ENCODE measurements at regions not wholly inside any gene's neighbourhood (a gene's known extent, or its start where the extent isn't known, plus 50 kb on each side); places are given as distances from the start of the nearest gene placed in this dataset.

DNA sequence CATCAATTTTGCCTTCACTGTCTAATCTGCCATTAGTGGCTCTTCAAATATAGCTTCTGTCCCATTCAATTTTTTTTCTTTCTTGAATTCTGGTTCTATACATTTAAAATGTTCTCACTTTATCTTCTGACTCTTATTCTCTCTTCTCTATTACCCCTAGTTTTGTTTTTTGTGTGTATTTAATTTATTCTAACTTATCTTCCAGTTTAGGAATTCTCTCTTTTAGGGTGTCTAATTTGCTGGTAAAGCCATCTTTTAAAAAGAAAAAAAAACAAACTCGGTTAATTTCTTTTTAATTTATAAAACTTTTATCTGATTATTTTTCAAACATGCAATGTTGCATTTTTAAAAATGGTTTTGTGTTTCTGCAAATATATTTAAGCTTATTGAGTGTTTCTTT, 80.3 kb upstream of the OXGR1 start:
- Mint-ChIP-seq H3K4me1 (peaks cover 0 to 2% of the 10 kb centered on the region in 2 experiments; a peak in 2 of 4 replicates), H3K27ac (no peak overlapping the region), H3K4me3 (no peak overlapping the region), H3K36me3 (ENCODE audit: insufficient read depth in 1 of 3, low read depth in 3 of 3) (no peaks in the 10 kb centered on the region), H3K27me3 (ENCODE audit: low read depth) (no peaks in the 10 kb centered on the region; the same call in none of the 2 replicates), H3K9me3 (peaks cover 6% of the 10 kb centered on the region in 2 experiments)
- Histone ChIP-seq H3K18ac (ENCODE audit: insufficient read length, low read depth, low read length) (no peak overlapping the region), H3K4ac (ENCODE audit: low read depth, low read length) (no peak overlapping the region), H4K5ac (ENCODE audit: insufficient read length, low read depth, low read length) (no peak overlapping the region), H4K8ac (replicated peaks; ENCODE audit: insufficient read length, low read depth, low read length) (no peak overlapping the region), H2BK5ac (ENCODE audit: insufficient read length, low read length) (no peak overlapping the region), H2BK120ac (ENCODE audit: low read depth, low read length, poor library complexity, severe bottlenecking) (no peak overlapping the region), H3K4me1 (ENCODE audit: insufficient read depth, low read length) (no peaks in the 10 kb centered on the region), H3K23ac (ENCODE audit: insufficient read length, low read depth, low read length) (no peak overlapping the region), H3K27ac (ENCODE audit: insufficient read length, low read depth, low read length) (no peak overlapping the region), H3T11ph (ENCODE audit: low read length) (no peak overlapping the region), H2BK12ac (ENCODE audit: insufficient read length, low read depth, low read length) (no peak overlapping the region), H2AFZ (ENCODE audit: low read length) (no peak overlapping the region), H3K27me3 (ENCODE audit: insufficient read depth, low read length) (no peaks in the 10 kb centered on the region), H4K20me1 (ENCODE audit: control insufficient read depth, insufficient read depth, insufficient read length) (no peaks in the 10 kb centered on the region), H3K79me1 (ENCODE audit: insufficient read depth, low read depth, low read length, poor library complexity, severe bottlenecking) (no peaks in the 10 kb centered on the region), H2BK15ac (ENCODE audit: low read depth, low read length) (no peak overlapping the region), H2BK20ac (ENCODE audit: low read depth, low read length, poor library complexity, severe bottlenecking) (no peak overlapping the region), H2AK5ac (ENCODE audit: insufficient read length, low read length) (no peak overlapping the region), H3K14ac (ENCODE audit: insufficient read depth, low read length) (no peak overlapping the region), H3K23me2 (ENCODE audit: insufficient read length, low read depth, low read length, poor library complexity, severe bottlenecking) (no peaks in the 10 kb centered on the region), H3K79me2 (ENCODE audit: insufficient read depth, low read length) (no peaks in the 10 kb centered on the region), H3K9ac (ENCODE audit: extremely low read depth, insufficient read length, low read length) (no peak overlapping the region), H3K4me2 (ENCODE audit: insufficient read depth, insufficient read length, low read length) (no peak overlapping the region), H3K9me3 (ENCODE audit: control insufficient read depth, low read depth, low read length) (no peaks in the 10 kb centered on the region), H4K91ac (ENCODE audit: insufficient read length, low read depth, low read length) (no peak overlapping the region), H3K56ac (ENCODE audit: insufficient read length, low read depth, low read length) (no peak overlapping the region)
- WGBS (ENCODE audit: extremely low coverage, insufficient read length, low lambda C conversion rate) = no CpG with 5 or more reads among the region's 1 CpG
- no peak for TF ChIP-seq CTCF (conservative IDR thresholded peaks at IDR 0.05)
- DNase-seq = no peak

All from H9 (cell line).